Prostate gland (tissue), 2 donors: ENCODE measurements at regions not wholly inside any gene's neighbourhood (a gene's known extent, or its start where the extent isn't known, plus 50 kb on each side); places are given as distances from the start of the nearest gene placed in this dataset.
"Not testable (repeated sequence)": the region's sequence is repeated elsewhere in the genome, so short reads cannot be mapped to it uniquely, and the experiment has no call there.

Experiments
- POLR2A ChIP-seq: fragments of 450-650 bp; IDR thresholded peaks from one replicate; pipeline ENCODE4 v1.6.1; 2016; ENCODE audit warnings: antibody characterized with exemption, mild to moderate bottlenecking
- POLR2AphosphoS5 ChIP-seq: sonication (generic); formaldehyde crosslinking; IDR thresholded peaks from one replicate; pipeline ENCODE4 v1.6.1; 2017; ENCODE audit warnings: antibody characterized with exemption
- TF ChIP-seq, protein P1 (sequence below), 4 experiments: fragments of 200-600 bp in 2 of 4; fragments of 450-650 bp in 2 of 4; sonication (generic) in 2 of 4; IDR thresholded peaks; 1 replicate in 3 of 4; 2 replicates in 1 of 4; pipeline ENCODE4 v1.5.1; 2016 to 2019; ENCODE audit warnings: antibody characterized with exemption in 4 of 4, mild to moderate bottlenecking in 2 of 4, moderate library complexity in 2 of 4

DNA sequence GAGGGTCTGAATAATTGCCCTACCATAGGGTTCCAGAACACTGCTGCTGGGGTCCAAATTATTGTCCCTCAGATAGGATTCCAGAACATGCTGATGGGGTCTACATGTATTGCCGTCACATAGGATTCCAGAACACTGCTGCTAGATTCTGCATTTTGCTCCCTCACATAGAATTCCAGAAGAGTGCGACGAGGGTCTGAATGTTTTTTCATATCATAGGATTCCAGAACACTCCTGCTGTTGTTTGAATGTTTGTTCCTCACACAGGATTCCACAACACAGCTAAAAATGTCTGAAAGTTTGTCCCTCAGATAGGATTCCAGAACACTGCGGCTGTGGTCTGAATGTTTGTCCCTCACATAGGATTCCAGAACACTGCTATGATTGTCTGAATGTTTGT, 198.1 kb downstream of the FOXD4L6 start:
- TF ChIP-seq POLR2AphosphoS5, POLR2A: not testable (repeated sequence)
- TF ChIP-seq, protein P1, sequence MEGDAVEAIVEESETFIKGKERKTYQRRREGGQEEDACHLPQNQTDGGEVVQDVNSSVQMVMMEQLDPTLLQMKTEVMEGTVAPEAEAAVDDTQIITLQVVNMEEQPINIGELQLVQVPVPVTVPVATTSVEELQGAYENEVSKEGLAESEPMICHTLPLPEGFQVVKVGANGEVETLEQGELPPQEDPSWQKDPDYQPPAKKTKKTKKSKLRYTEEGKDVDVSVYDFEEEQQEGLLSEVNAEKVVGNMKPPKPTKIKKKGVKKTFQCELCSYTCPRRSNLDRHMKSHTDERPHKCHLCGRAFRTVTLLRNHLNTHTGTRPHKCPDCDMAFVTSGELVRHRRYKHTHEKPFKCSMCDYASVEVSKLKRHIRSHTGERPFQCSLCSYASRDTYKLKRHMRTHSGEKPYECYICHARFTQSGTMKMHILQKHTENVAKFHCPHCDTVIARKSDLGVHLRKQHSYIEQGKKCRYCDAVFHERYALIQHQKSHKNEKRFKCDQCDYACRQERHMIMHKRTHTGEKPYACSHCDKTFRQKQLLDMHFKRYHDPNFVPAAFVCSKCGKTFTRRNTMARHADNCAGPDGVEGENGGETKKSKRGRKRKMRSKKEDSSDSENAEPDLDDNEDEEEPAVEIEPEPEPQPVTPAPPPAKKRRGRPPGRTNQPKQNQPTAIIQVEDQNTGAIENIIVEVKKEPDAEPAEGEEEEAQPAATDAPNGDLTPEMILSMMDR (IDR thresholded peaks at IDR 0.05): not testable (repeated sequence)
